ENCODE measurements at regions not wholly inside any gene's neighbourhood (a gene's known extent, or its start where the extent isn't known, plus 50 kb on each side); places are given as distances from the start of the nearest gene placed in this dataset.

DNA sequence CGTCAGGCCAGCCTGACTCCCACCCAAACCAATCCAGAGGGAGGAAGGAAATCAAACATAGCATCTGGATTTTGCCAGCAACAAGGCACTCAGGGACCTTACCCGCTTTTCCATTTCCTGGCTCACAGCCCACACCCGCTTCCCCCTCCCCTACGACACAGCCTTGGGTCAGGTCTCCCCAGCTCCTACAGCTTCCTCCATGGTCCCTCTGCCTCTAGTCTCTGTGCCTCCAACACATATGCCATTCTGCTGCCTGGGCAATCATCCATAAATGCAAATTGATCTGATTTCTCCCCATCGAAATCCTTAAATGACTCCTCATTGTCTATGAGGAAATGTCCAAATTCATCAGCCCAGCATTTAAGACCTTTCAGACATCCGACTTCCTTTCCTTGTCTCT, 53.2 kb upstream of the CUX1 start:
- no peaks in the 10 kb centered on the region for H3K4me1 Mint-ChIP-seq
- H3K27me3 Mint-ChIP-seq = peaks cover 6% of the 10 kb centered on the region
- ATAC-seq = no peak
- no peak for DNase-seq
- no peak overlapping the region for H3K4me3 Mint-ChIP-seq
- H3K9me3 ChIP-seq (ENCODE audit: control insufficient read depth, low read length, poor library complexity, severe bottlenecking) = no peaks in the 10 kb centered on the region
- H3K36me3 Mint-ChIP-seq (ENCODE audit: low read depth) = no peaks in the 10 kb centered on the region
- no peak overlapping the region for H3K27ac Mint-ChIP-seq

DNA sequence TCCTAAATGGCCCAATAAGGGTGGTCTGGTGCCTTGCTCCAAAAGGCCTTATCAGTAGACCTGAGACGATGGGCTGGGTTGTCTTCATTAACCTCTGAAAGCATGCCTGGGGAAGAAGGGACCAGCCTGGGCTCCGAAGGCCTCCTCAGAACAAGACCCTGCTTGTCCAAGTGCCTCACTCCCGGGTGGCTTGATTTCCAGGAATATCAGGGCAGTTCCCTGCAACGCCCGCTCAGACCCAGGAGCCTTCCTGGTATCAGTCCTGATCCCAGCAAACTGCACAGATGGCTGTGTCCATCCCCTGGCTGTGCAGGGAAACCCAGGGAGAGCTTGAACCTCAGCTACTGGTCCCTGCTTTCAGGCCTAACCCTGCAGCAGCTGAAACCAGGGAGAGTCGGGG, 49.9 kb upstream of the CUX1 start:
- no peak for ATAC-seq
- H3K4me3 Mint-ChIP-seq = no peak overlapping the region

More for the DNA sequence above, 49.9 kb upstream of the CUX1 start:
- Mint-ChIP-seq H3K27me3 (peaks cover 11% of the 10 kb centered on the region), H3K27ac (no peak overlapping the region), H3K36me3 (ENCODE audit: low read depth) (peaks cover 2% of the 10 kb centered on the region), H3K4me1 (no peaks in the 10 kb centered on the region)
- DNase-seq = no peak
- H3K9me3 ChIP-seq (ENCODE audit: control insufficient read depth, low read length, poor library complexity, severe bottlenecking) = no peaks in the 10 kb centered on the region
